Activated CD4-positive, alpha-beta T cell treated with anti-CD3 and anti-CD28 coated beads, Interleukin-2, amount 10 ng/mL, durations not matched to agents 24 days and 14 days (primary cell): ENCODE measurements at regions not wholly inside any gene's neighbourhood (a gene's known extent, or its start where the extent isn't known, plus 50 kb on each side); places are given as distances from the start of the nearest gene placed in this dataset.

Experiments
- DNase-seq: peaks from one replicate; pipeline ENCODE4 v3.0.0; 2022
- H3K27ac Mint-ChIP-seq: one replicate; pipeline ENCODE4 v1.8.0; 2022; ENCODE audit warnings: mild to moderate bottlenecking, mixed read lengths
- H3K27me3 Mint-ChIP-seq: one replicate; pipeline ENCODE4 v1.8.0; 2022; ENCODE audit warnings: mixed read lengths
- H3K36me3 Mint-ChIP-seq: one replicate; pipeline ENCODE4 v1.8.0; 2022; ENCODE audit warnings: low read depth, mild to moderate bottlenecking, mixed read lengths
- H3K4me1 Mint-ChIP-seq: one replicate; pipeline ENCODE4 v1.8.0; 2021; ENCODE audit warnings: mixed read lengths
- H3K4me3 Mint-ChIP-seq: one replicate; pipeline ENCODE4 v1.8.0; 2022; ENCODE audit warnings: mild to moderate bottlenecking, moderate library complexity, mixed read lengths
- H3K9me3 Mint-ChIP-seq: one replicate; pipeline ENCODE4 v1.8.0; 2021; ENCODE audit warnings: mixed read lengths
- intact Hi-C: fragments of 100-400 bp; cut with micrococcal nuclease; formaldehyde crosslinking; loops from one replicate; pipeline ENCODE4 v1.15.1; 2023

GRCh38 chr16:86877835-86878234 is 299.5 kb downstream of the FOXL1 start:
- no peaks in the 10 kb centered on the region for H3K36me3 Mint-ChIP-seq
- DNase-seq = no peak
- H3K27me3 Mint-ChIP-seq = peaks cover 31% of the 10 kb centered on the region
- H3K9me3 Mint-ChIP-seq = no peaks in the 10 kb centered on the region
- no peak overlapping the region for H3K27ac Mint-ChIP-seq
- no peaks in the 10 kb centered on the region for H3K4me1 Mint-ChIP-seq
- intact Hi-C loops = no loop called here
- H3K4me3 Mint-ChIP-seq = no peak overlapping the region

- no peak for DNase-seq
- Mint-ChIP-seq H3K9me3 (no peaks in the 10 kb centered on the region), H3K4me3 (no peak overlapping the region), H3K4me1 (no peaks in the 10 kb centered on the region), H3K27me3 (peaks cover 31% of the 10 kb centered on the region), H3K27ac (no peak overlapping the region), H3K36me3 (no peaks in the 10 kb centered on the region)
- intact Hi-C loops = no loop called here
Measured at GRCh38 chr16:86878236-86879080, 300.1 kb downstream of the FOXL1 start.

DNA sequence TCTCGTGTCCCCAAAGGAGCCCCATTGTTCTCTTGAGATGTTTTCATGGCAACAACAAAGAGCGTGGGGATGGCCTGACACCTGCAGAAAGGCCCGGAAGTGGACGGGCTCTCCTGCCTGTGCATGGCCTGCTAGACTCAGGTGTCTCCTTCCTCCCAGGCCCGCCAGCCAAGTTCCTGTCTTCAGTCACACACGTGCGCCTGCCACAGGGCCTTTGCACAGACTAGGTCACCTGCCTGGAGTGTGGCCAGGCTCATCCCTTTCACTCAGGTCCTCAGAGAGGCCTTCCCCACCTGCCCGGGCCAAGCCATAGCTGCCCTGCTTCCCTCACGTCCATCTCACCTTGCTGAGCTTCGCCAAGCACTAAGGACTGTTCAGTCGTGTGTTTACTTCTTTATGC is 300.9 kb downstream of the FOXL1 start:
- peaks cover 31% of the 10 kb centered on the region for H3K27me3 Mint-ChIP-seq
- intact Hi-C loops = no loop called here
- H3K27ac Mint-ChIP-seq = no peak overlapping the region
- H3K9me3 Mint-ChIP-seq = no peaks in the 10 kb centered on the region
- DNase-seq = no peak
- no peaks in the 10 kb centered on the region for H3K4me1 Mint-ChIP-seq
- H3K4me3 Mint-ChIP-seq = no peak overlapping the region
- H3K36me3 Mint-ChIP-seq = no peaks in the 10 kb centered on the region

GRCh38 chr16:86880316-86881117 is 302.2 kb downstream of the FOXL1 start:
- Mint-ChIP-seq H3K27me3 (peaks cover 31% of the 10 kb centered on the region), H3K4me3 (no peak overlapping the region)
- intact Hi-C loops = no loop called here

GRCh38 chr16:86881118-86881510 is 302.8 kb downstream of the FOXL1 start:
- H3K9me3 Mint-ChIP-seq = no peaks in the 10 kb centered on the region
- no peaks in the 10 kb centered on the region for H3K4me1 Mint-ChIP-seq
- no peaks in the 10 kb centered on the region for H3K36me3 Mint-ChIP-seq
- DNase-seq = no peak
- no peak overlapping the region for H3K27ac Mint-ChIP-seq
- H3K4me3 Mint-ChIP-seq = no peak overlapping the region
- H3K27me3 Mint-ChIP-seq = peaks cover 31% of the 10 kb centered on the region
- intact Hi-C loops = no loop called here

More at GRCh38 chr16:86880316-86881117, 302.2 kb downstream of the FOXL1 start:
- no peak for DNase-seq
- Mint-ChIP-seq H3K36me3 (no peaks in the 10 kb centered on the region), H3K27ac (no peak overlapping the region), H3K9me3 (no peaks in the 10 kb centered on the region), H3K4me1 (no peaks in the 10 kb centered on the region)

DNA sequence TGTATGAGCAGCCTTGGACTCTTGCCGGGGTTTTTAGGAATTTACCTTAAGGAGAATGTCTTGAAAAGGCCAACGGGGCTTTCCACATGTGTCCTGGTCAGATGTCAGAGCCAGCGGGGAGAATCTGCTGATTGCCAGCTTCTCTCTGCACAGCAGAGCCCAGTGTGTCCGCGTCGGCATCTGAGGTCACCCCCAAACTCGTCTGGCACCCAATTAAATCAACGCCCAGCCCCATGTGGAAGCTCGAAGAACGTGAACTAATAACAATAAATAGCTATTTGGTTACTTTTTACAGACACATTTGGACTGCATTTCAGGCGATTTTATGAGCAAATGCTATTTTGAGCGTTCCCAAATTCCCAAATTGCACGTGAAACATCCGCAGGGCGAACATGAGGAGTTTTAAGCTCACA is 303.5 kb downstream of the FOXL1 start:
- Mint-ChIP-seq H3K27me3 (peaks cover 30% of the 10 kb centered on the region), H3K27ac (no peak overlapping the region), H3K4me3 (no peak overlapping the region), H3K4me1 (no peaks in the 10 kb centered on the region), H3K9me3 (no peaks in the 10 kb centered on the region), H3K36me3 (no peaks in the 10 kb centered on the region)
- intact Hi-C loops = no loop called here
- DNase-seq = no peak

DNA sequence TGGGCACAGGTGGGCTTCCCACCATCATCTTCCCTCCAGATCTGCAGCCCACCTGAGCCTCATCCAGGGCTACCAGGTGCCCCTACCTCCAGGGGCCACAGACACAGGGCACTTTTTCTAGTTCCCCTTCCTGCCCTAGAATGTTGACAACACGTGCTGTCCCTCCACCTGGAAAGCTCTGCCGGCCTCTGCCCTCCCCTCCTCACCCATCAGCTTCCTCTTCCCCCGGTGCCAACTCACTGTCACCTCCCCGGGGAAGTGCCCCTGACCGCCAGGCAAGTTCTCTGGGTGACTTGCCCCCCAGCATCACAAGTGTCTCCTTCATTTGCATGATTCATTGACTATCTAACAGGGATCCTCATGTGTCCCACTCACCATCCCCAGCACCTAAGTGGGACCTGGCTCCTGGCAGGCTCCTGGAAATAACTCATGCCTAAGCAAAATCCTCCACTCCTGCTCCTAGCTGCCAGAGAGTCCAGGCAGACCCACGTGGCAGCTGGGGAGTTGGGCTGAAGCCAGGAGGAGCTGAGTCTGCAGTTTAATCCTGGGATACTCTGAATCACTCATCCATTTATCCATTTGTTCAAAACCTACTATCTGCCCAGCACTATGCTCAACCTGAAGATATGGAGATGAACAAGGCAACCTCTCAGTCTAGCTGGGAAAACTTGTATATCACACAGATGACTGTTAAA is 304.4 kb downstream of the FOXL1 start:
- Mint-ChIP-seq H3K36me3 (no peaks in the 10 kb centered on the region), H3K4me3 (no peak overlapping the region), H3K4me1 (no peaks in the 10 kb centered on the region), H3K27ac (no peak overlapping the region), H3K27me3 (peaks cover 24% of the 10 kb centered on the region), H3K9me3 (no peaks in the 10 kb centered on the region)
- no peak for DNase-seq
- intact Hi-C loops = no loop called here

- H3K27ac Mint-ChIP-seq = no peak overlapping the region
- no peaks in the 10 kb centered on the region for H3K36me3 Mint-ChIP-seq
- H3K27me3 Mint-ChIP-seq = peaks cover 13% of the 10 kb centered on the region
- intact Hi-C loops = no loop called here
- H3K4me1 Mint-ChIP-seq = no peaks in the 10 kb centered on the region
- no peak for DNase-seq
- H3K4me3 Mint-ChIP-seq = no peak overlapping the region
- no peaks in the 10 kb centered on the region for H3K9me3 Mint-ChIP-seq
Measured at GRCh38 chr16:86883583-86884389, 305.4 kb downstream of the FOXL1 start.

GRCh38 chr16:86884390-86884650 is 306.0 kb downstream of the FOXL1 start:
- Mint-ChIP-seq H3K36me3 (no peaks in the 10 kb centered on the region), H3K9me3 (peaks cover under 1% of the 10 kb centered on the region), H3K27ac (no peak overlapping the region), H3K27me3 (peaks cover 8% of the 10 kb centered on the region), H3K4me3 (no peak overlapping the region), H3K4me1 (no peaks in the 10 kb centered on the region)
- no peak for DNase-seq
- intact Hi-C loops = no loop called here

DNA sequence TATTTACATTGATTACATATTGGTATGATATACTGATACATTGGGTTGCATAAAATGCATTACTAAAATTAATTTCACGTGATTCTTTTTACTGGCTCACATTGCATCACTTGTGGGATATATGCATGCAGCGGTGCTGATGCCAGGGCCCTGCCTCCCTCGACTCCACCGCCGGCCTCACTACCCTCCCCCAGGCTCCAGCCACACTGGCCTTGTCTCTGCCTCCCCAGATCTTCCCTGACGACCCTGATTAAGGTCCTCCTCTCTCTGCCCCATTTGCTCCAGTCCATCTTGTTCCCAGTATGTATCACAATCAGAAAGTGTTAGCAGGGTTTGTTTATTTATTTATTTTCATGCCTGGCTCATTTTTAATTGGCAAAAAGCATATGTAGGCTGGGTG is 306.8 kb downstream of the FOXL1 start:
- H3K27me3 Mint-ChIP-seq = peaks cover 2% of the 10 kb centered on the region
- no peak overlapping the region for H3K27ac Mint-ChIP-seq
- H3K36me3 Mint-ChIP-seq = no peaks in the 10 kb centered on the region
- no peak for DNase-seq
- no peak overlapping the region for H3K4me3 Mint-ChIP-seq
- no peaks in the 10 kb centered on the region for H3K4me1 Mint-ChIP-seq
- H3K9me3 Mint-ChIP-seq = peaks cover 7% of the 10 kb centered on the region
- intact Hi-C loops = no loop called here

DNA sequence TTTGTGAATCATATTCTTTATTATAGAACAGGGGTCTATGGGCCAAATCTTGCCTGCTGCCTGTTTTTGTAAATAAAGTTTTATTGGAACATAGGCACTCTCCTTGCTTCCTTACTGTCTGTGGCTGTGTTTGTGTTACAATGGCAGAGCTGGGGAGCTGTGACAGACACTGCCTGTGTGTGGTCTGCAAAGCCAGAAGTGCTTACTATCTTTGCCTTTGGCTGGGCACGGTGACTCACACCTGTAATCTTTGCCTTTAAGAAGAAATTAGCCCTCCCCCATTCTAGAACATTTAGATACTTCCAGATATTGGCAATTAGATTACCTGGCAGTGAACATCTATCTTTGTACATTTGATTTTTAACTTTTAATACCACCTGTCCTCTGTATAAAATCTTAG is 308.3 kb downstream of the FOXL1 start:
- H3K9me3 Mint-ChIP-seq = peaks cover 7% of the 10 kb centered on the region
- no peaks in the 10 kb centered on the region for H3K36me3 Mint-ChIP-seq
- no peaks in the 10 kb centered on the region for H3K4me1 Mint-ChIP-seq
- intact Hi-C loops = no loop called here
- H3K27ac Mint-ChIP-seq = no peak overlapping the region
- DNase-seq = no peak
- no peak overlapping the region for H3K4me3 Mint-ChIP-seq
- peaks cover 2% of the 10 kb centered on the region for H3K27me3 Mint-ChIP-seq

DNA sequence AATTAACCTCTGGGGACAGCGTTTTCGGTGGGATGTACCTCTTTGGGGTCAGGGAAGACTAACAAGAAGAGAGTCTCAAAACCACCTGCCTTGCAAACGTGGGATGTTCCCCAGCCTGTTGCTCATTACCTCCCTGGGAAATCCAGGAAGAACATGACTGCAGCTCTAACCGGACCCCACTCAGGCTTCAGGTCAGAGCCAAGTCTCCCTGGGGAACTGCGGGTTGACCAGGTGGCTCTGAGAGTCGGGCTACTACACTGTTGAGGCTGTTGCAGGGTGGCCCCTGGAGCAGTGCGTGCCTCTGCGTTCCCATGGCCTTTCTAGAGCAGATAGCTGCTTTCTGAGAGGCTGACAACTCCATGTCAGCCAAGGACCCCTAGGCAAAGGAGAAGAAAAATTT is 309.1 kb downstream of the FOXL1 start:
- DNase-seq = no peak
- intact Hi-C loops = no loop called here
- Mint-ChIP-seq H3K36me3 (no peaks in the 10 kb centered on the region), H3K27me3 (peaks cover 2% of the 10 kb centered on the region), H3K9me3 (peaks cover 7% of the 10 kb centered on the region), H3K4me1 (no peaks in the 10 kb centered on the region), H3K4me3 (no peak overlapping the region), H3K27ac (no peak overlapping the region)

DNA sequence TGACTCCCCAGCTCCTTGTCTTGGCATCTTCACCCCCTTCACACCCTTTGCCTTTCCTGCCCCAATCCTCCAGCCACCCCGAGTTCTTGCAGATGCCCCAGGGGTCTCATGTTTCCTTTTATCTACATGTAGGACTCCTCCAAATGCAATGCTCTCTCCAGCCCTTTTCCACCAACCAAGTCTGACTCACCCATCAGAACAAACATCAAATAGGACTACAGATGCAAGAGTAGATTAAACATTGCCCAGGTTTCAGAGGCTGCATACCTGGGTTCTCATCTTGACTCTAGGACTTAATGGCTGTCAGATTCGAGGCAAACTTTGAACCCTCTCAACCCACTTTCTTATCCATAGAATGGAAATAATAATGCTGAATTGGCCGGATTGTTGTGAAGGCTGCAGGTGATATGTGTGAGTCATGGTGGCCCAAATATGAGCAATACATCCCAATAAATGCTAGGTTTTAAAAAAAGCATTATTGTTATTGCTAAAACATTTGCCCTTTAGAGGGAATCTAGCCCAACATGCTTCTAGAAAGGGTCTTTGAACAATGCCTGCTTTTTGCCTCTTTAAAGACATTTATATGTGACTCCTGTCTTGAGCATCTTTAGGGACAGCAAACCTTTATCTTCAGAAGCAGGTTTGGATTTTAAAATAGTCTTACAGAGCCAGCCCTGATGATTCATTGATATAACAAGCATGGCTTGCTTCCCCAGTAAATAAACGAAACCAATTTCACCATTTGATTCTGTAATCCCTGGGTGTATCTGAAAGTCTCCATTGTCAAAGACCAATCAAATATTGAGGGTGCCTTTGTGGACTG is 310.1 kb downstream of the FOXL1 start:
- no peaks in the 10 kb centered on the region for H3K27me3 Mint-ChIP-seq
- peaks cover 7% of the 10 kb centered on the region for H3K9me3 Mint-ChIP-seq

More for the DNA sequence above, 310.1 kb downstream of the FOXL1 start:
- no peak for DNase-seq
- H3K4me1 Mint-ChIP-seq = no peaks in the 10 kb centered on the region
- H3K36me3 Mint-ChIP-seq = no peaks in the 10 kb centered on the region
- no peak overlapping the region for H3K27ac Mint-ChIP-seq
- intact Hi-C loops = no loop called here
- no peak overlapping the region for H3K4me3 Mint-ChIP-seq
